Mucosa of gallbladder (tissue), 1 donor: ENCODE measurements at regions not wholly inside any gene's neighbourhood (a gene's known extent, or its start where the extent isn't known, plus 50 kb on each side); places are given as distances from the start of the nearest gene placed in this dataset.

Experiments used
- DNase-seq: peaks from one replicate; pipeline ENCODE4 v3.0.0-alpha.2; 2020; ENCODE audit warnings: low spot score
- donor health status: DM: no; HTN: no; CAD: no.

- DNase-seq: no peak
These were observed 63.4 kb downstream of the PMAIP1 start for GRCh38 chr18:59963229-59963628.

GRCh38 chr18:59961070-59961469 is 61.3 kb downstream of the PMAIP1 start:
- DNase-seq: no peak

- no peak for DNase-seq
These were observed 60.5 kb downstream of the PMAIP1 start for GRCh38 chr18:59960272-59960671.

GRCh38 chr18:59959606-59960005 is 59.8 kb downstream of the PMAIP1 start:
- DNase-seq: no peak

GRCh38 chr18:59959073-59959472 is 59.3 kb downstream of the PMAIP1 start:
- no peak for DNase-seq

GRCh38 chr18:59957957-59958356 is 58.2 kb downstream of the PMAIP1 start:
- DNase-seq: peak; percentile 59

GRCh38 chr18:59954755-59955156 is 55.0 kb downstream of the PMAIP1 start:
- no peak for DNase-seq

- DNase-seq: no peak
These were observed 54.4 kb downstream of the PMAIP1 start for GRCh38 chr18:59954241-59954640.
